Cardiac muscle cell (in vitro differentiated cells and primary cell): ENCODE measurements at regions not wholly inside any gene's neighbourhood (a gene's known extent, or its start where the extent isn't known, plus 50 kb on each side); places are given as distances from the start of the nearest gene placed in this dataset.

Source experiments
- DNase-seq, 2 donors: peaks; one replicate each; pipeline versions ENCODE4 v3.0.0 to v3.0.0-alpha.2; 2010 to 2017; ENCODE audit warnings: low read depth in 1 of 2, low spot score in 1 of 2
- H3K27ac ChIP-seq: fragments of 200-600 bp; sonication (generic); 2 replicates; pipeline ENCODE4 v1.5.1; 2016
- H3K27me3 ChIP-seq: fragments of 200-600 bp; sonication (generic); 2 replicates; pipeline ENCODE4 v1.6.0; 2016; ENCODE audit warnings: control low read depth
- H3K36me3 ChIP-seq: fragments of 200-600 bp; sonication (generic); 2 replicates; pipeline ENCODE4 v1.5.1; 2016; ENCODE audit warnings: control low read depth
- H3K4me1 ChIP-seq: fragments of 200-600 bp; sonication (generic); 2 replicates; pipeline ENCODE4 v1.8.1; 2017; ENCODE audit warnings: low read depth, mild to moderate bottlenecking, mixed run types
- H3K4me3 ChIP-seq: fragments of 200-600 bp; sonication (generic); 2 replicates; pipeline ENCODE4 v1.5.1; 2016; ENCODE audit warnings: mild to moderate bottlenecking
- H3K9me3 ChIP-seq: fragments of 200-600 bp; sonication (generic); 2 replicates; pipeline ENCODE4 v1.5.1; 2017; ENCODE audit warnings: low read depth, mild to moderate bottlenecking, control low read depth
- TF ChIP-seq, protein P1 (sequence below): IDR thresholded peaks from 2 replicates; pipeline ENCODE4 v1.5.1; 2012; ENCODE audit warnings: low read depth, mild to moderate bottlenecking, low read length

DNA sequence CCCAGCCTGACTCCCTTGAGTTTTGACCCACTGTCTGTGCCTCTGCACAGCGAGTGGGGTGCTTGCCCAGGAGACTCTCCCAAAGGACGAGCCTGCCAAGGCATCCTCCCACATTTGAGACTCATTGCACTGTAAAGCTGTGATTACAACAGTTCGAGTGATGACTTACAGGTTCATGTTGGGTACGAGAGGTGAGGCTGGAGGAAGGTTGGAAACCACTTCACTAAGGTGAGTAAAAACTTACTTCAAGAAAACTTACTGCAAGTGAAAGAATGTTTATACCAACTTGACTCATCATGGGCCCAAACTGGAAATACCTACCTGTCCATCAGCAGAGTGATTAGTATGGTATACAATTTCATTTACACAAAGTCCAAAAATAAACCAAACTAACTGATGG, 360.1 kb upstream of the CDH11 start:
- Histone ChIP-seq H3K9me3 (no peaks in the 10 kb centered on the region), H3K4me3 (no peak overlapping the region), H3K27me3 (no peaks in the 10 kb centered on the region), H3K36me3 (no peaks in the 10 kb centered on the region), H3K27ac (no peak overlapping the region), H3K4me1 (no peaks in the 10 kb centered on the region)
- TF ChIP-seq, protein P1, sequence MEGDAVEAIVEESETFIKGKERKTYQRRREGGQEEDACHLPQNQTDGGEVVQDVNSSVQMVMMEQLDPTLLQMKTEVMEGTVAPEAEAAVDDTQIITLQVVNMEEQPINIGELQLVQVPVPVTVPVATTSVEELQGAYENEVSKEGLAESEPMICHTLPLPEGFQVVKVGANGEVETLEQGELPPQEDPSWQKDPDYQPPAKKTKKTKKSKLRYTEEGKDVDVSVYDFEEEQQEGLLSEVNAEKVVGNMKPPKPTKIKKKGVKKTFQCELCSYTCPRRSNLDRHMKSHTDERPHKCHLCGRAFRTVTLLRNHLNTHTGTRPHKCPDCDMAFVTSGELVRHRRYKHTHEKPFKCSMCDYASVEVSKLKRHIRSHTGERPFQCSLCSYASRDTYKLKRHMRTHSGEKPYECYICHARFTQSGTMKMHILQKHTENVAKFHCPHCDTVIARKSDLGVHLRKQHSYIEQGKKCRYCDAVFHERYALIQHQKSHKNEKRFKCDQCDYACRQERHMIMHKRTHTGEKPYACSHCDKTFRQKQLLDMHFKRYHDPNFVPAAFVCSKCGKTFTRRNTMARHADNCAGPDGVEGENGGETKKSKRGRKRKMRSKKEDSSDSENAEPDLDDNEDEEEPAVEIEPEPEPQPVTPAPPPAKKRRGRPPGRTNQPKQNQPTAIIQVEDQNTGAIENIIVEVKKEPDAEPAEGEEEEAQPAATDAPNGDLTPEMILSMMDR = no peak
- DNase-seq = no peak

DNA sequence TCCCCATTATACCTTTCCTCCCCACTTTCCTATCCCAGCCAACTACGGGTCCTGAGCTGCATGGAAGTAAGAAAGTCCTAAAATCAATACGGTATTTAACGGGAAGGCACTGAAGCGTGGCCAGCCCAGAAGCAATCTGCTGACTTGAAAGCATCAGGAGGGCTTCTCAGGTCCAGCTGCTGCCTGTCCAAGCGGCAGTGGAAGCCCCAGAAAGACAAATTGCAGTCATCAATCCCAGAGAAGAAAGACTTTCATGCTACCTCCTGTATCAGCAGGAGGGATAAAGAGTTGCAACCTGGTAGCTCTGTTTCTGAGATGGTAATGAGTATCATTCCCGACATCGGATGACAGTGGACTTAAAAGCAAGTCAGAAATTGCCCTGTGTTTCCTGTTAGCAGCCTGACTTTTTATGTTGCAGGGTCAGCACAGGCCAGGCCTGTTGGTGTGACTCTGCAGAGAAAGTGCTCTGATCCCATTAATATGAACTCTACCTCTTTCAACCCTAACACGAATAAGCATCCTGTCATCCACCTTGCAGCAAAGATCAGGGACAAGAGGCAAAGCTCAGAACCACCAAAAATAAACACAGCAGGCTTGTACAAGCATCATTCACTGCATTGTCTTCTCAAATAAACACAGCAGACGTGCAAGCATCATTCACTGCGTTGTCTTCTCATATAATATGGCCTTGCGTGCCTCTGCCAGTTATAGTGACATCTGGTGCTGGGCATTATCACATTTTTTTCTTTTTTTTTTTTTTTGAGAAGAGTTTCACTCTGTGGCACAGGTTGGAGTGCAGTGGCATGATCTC, 358.6 kb upstream of the CDH11 start:
- no peaks in the 10 kb centered on the region for H3K4me1 ChIP-seq
- no peak overlapping the region for H3K4me3 ChIP-seq
- TF ChIP-seq, protein P1 = no peak
- H3K36me3 ChIP-seq = no peaks in the 10 kb centered on the region
- no peak overlapping the region for H3K27ac ChIP-seq
- no peaks in the 10 kb centered on the region for H3K27me3 ChIP-seq
- DNase-seq = no peak
- H3K9me3 ChIP-seq = no peaks in the 10 kb centered on the region

DNA sequence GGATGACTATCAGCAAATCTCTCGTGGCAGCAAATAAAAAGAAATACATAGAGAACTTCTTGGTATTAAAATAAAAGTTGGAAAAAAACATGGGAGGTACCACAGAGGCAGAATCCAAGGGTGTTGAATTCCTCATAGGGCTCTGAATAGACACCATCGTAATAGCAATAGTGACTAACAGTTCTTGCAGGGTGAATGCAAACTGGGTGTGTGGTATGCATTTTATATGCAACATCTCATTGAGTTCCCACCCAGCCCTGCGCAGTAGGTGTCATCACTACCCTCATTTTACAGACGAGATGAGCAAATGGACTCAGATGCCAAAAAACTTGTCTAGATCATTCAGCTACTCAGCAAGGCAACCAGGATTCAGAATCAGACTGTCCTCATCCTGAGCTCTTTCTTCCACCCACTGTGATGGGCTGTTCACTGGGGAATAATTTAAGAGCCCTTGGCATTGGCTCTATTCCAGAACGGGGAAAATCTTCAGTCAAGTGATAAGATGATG, 354.6 kb upstream of the CDH11 start:
- H3K36me3 ChIP-seq = no peaks in the 10 kb centered on the region
- H3K27me3 ChIP-seq = no peaks in the 10 kb centered on the region
- DNase-seq = no peak
- H3K9me3 ChIP-seq = no peaks in the 10 kb centered on the region
- no peak overlapping the region for H3K4me3 ChIP-seq
- no peaks in the 10 kb centered on the region for H3K4me1 ChIP-seq
- H3K27ac ChIP-seq = no peak overlapping the region
- TF ChIP-seq, protein P1 = no peak

DNA sequence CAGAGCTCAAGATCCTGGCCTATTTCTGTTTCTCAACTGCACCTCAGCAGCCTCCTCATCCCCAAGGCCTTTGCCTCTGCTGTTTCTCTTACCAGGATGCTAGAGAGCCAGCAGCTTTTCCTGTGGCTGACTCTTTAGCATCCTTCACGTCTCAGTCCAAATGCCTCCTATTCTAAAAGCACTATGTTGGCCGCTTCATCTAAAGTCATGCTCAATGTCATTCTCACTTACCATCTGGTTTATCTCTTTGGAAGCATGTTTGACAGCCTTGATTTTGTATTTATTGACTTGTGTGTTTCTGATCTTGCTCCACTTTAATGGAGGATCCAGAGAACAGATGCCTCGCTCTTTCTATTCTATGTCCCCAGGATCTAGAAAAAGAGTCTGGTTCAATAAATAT, 351.8 kb upstream of the CDH11 start:
- Histone ChIP-seq H3K36me3 (no peaks in the 10 kb centered on the region), H3K4me1 (no peaks in the 10 kb centered on the region), H3K9me3 (no peaks in the 10 kb centered on the region), H3K4me3 (no peak overlapping the region), H3K27me3 (no peaks in the 10 kb centered on the region), H3K27ac (no peak overlapping the region)
- TF ChIP-seq, protein P1 = no peak
- no peak for DNase-seq

DNA sequence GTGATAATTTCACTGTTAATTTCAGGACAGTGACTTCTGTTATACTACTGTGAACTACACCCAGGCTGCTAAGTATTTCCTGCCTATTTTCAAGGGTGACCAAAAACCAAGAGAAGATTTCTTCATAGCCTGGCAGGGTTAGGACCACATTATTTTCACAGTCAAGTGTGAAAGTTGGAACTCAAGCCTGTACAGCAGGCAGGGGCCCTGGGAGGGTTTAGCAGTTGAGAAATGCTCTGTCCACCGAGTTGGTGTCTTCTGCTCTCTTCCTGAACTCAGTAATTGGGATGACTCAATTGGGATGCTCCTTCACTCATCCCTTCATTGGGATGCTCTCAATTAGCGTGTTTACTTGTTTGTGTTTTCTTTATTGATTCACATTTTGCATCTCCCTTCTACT, 347.3 kb upstream of the CDH11 start:
- H3K4me3 ChIP-seq = no peak overlapping the region
- no peaks in the 10 kb centered on the region for H3K27me3 ChIP-seq
- no peak for DNase-seq
- no peaks in the 10 kb centered on the region for H3K4me1 ChIP-seq
- no peaks in the 10 kb centered on the region for H3K9me3 ChIP-seq
- no peaks in the 10 kb centered on the region for H3K36me3 ChIP-seq
- H3K27ac ChIP-seq = no peak overlapping the region
- TF ChIP-seq, protein P1 = no peak
